ENCODE measurements at regions not wholly inside any gene's neighbourhood (a gene's known extent, or its start where the extent isn't known, plus 50 kb on each side); places are given as distances from the start of the nearest gene placed in this dataset.

DNA sequence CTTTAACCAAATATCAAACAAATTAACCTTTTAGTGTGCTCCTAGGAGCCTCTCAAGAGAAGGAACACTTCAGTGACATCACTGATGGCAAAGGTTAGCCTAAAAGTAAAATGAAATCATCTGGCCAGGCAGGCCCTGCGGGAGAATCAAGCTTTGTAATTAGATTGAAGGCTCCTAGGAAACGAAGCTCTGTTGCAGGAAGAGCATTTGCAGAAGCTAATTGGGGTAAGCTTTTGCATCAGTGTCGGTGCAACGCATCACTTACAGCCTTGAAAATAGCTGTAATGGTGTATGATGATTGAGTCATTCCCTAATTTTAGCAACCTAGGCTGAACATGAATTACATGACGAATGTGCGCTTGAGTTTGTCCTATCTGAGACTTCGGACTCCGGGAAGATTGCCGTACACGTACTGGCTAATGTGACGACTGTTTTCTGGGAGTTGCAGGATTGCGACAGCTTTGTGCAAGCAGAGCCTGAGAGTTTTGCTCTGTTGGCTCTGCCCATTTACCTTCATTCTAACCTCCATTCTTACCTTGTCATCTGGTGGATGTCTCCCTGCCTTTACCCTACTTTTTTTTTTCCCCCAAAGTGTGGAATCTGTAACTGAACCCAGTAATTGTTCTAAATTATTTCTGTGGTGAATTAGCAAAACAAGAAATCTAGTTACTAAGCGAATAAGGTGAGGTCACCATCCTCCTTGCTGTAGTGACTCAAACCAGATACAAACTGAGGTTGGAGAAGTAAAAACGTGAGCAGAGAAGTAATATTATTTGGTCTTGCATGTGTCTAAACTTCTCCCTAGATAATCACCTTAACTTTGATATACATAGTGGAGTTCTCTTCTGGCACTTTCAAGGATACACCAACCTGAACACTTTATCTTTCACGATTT lies 675.9 kb upstream of the CITED2 start:
- 89% methylated on average over 15 of the region's 15 CpGs for WGBS
- Histone ChIP-seq H3K36me3 (no peaks in the 10 kb centered on the region), H3K4me1 (no peaks in the 10 kb centered on the region), H3K9me3 (no peaks in the 10 kb centered on the region), H3K27me3 (no peaks in the 10 kb centered on the region), H3K27ac (no peak overlapping the region), H3K4me3 (no peak overlapping the region)
- TF ChIP-seq, protein P1, sequence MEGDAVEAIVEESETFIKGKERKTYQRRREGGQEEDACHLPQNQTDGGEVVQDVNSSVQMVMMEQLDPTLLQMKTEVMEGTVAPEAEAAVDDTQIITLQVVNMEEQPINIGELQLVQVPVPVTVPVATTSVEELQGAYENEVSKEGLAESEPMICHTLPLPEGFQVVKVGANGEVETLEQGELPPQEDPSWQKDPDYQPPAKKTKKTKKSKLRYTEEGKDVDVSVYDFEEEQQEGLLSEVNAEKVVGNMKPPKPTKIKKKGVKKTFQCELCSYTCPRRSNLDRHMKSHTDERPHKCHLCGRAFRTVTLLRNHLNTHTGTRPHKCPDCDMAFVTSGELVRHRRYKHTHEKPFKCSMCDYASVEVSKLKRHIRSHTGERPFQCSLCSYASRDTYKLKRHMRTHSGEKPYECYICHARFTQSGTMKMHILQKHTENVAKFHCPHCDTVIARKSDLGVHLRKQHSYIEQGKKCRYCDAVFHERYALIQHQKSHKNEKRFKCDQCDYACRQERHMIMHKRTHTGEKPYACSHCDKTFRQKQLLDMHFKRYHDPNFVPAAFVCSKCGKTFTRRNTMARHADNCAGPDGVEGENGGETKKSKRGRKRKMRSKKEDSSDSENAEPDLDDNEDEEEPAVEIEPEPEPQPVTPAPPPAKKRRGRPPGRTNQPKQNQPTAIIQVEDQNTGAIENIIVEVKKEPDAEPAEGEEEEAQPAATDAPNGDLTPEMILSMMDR (IDR thresholded peaks at IDR 0.05): no peak
- TF ChIP-seq EP300 (IDR thresholded peaks at IDR 0.05) (no peak), POLR2A (IDR thresholded peaks at IDR 0.05) (no peak), POLR2AphosphoS5 (IDR thresholded peaks at IDR 0.05) (no peak)
- DNase-seq (ENCODE audit: low spot score in 2 of 2): no peak

DNA sequence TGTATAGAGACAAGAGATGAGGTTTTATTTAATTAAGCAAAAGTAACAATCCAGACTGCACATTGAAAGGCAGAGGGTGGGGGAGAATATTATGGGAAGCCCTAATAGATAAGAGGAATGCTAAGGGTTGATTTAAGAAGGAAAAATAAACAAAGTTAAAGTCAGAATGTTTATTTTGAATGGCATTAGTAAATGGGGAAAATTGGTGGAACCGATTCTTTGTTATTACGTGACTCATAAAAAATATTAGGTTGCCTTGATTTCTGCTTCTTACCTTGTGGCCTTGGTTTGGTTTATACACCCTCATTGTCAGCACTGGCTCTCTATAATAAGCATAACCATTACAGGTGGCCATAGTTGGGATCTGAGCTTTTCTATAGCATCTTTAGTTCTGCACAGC lies 674.8 kb upstream of the CITED2 start:
- TF ChIP-seq POLR2AphosphoS5 (IDR thresholded peaks at IDR 0.05): no peak
- TF ChIP-seq, protein P1 (IDR thresholded peaks at IDR 0.05): no peak
- no peak for TF ChIP-seq POLR2A (IDR thresholded peaks at IDR 0.05)
- no peak for TF ChIP-seq EP300 (IDR thresholded peaks at IDR 0.05)

DNA sequence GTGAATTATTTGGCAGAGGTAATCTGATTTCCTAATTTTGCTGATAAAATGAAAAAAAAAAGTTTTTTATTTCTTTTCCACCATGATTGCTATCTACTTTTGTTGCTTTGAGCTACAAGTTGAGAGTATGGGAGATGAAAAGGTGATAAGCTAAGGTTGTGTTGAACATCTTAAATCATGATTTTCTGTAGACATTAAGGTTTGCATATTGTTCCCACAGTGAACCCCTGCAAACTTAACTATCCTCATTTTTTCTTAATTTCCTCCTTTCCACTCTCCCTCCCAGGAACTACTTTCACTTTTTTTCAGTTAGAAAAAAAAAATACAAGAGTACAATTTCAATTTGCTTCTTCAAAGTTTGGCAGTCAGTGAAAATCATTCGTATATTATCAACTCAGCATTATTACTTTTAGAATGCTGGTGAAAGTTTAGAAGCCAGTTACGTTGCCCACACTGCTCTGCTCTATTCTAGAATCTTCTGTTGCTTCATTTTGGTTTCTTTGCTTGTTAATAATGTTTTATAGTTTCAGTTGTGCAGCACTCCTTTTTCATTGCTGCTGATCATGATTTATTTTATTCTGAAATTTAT lies 673.8 kb upstream of the CITED2 start:
- Histone ChIP-seq H3K4me1 (no peaks in the 10 kb centered on the region), H3K27ac (no peak overlapping the region), H3K4me3 (no peak overlapping the region), H3K36me3 (no peaks in the 10 kb centered on the region), H3K9me3 (no peaks in the 10 kb centered on the region), H3K27me3 (no peaks in the 10 kb centered on the region)
- WGBS: 18% methylated on average over 2 of the region's 2 CpGs
- TF ChIP-seq POLR2A (IDR thresholded peaks at IDR 0.05) (no peak), POLR2AphosphoS5 (IDR thresholded peaks at IDR 0.05) (no peak)
- TF ChIP-seq, protein P1 (IDR thresholded peaks at IDR 0.05): no peak
- no peak for DNase-seq (ENCODE audit: low spot score in 2 of 2)

More for the DNA sequence above, 674.8 kb upstream of the CITED2 start:
- H3K27ac ChIP-seq: no peak overlapping the region
- WGBS: 92% methylated on average over 2 of the region's 2 CpGs
- H3K4me1 ChIP-seq: no peaks in the 10 kb centered on the region
- H3K9me3 ChIP-seq: no peaks in the 10 kb centered on the region
- no peaks in the 10 kb centered on the region for H3K36me3 ChIP-seq
- no peak overlapping the region for H3K4me3 ChIP-seq
- no peaks in the 10 kb centered on the region for H3K27me3 ChIP-seq
- DNase-seq (ENCODE audit: low spot score in 2 of 2): no peak

DNA sequence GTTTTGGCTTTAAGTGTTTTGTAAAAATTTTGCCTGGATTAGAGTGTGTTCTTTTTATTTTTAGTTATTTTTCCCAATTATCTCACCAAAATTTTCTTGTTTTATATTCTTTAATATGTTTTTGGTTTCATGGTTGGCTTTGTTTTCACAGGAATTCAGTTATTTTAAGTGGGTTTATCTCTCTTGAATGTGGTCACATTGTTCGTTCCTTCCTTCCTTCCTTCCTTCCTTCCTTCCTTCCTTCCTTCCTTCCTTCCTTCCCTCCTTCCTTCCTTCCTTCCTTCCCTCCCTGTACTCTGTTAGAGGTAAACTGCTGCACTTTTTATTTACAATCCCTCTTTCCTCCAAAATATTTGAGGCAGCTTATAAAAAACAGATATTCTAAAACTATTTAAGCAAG lies 672.9 kb upstream of the CITED2 start:
- H3K36me3 ChIP-seq: no peaks in the 10 kb centered on the region
- no peaks in the 10 kb centered on the region for H3K27me3 ChIP-seq
- no peak for TF ChIP-seq POLR2AphosphoS5 (IDR thresholded peaks at IDR 0.05)
- TF ChIP-seq, protein P1 (IDR thresholded peaks at IDR 0.05): no peak
- TF ChIP-seq POLR2A (IDR thresholded peaks at IDR 0.05): no peak
- TF ChIP-seq EP300 (IDR thresholded peaks at IDR 0.05): no peak
- 83% methylated on average over 1 of the region's 1 CpG for WGBS
- no peaks in the 10 kb centered on the region for H3K9me3 ChIP-seq
- DNase-seq (ENCODE audit: low spot score in 2 of 2): no peak
- no peak overlapping the region for H3K27ac ChIP-seq
- H3K4me1 ChIP-seq: no peaks in the 10 kb centered on the region
- H3K4me3 ChIP-seq: no peak overlapping the region

DNA sequence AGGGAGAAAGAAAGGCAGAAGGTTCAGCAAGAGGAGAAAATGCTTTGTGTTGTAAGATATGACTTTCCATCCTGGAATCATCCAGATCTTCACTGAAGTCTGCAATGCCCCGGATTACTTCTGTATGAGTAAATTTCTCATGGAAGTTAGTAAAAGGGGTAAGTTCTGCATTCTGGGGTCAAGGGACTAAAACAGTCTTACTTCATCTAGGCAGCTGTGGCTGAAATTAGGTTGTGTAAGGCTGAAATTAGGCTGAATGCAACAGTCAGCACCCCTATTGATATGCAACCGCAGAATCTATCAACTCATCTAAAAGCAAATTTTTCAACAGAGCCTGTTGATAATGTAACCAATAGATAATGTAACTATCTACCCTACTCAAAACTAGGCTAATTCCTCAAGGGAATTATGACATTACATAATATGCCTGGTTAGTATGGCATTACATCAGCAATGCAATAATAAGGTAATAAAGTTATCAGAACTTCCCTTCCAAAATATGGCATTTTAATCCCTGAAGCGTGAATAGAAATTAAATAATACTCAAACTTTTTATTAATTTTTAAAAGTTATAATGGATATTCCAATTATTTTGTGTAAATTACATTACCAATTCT lies 671.7 kb upstream of the CITED2 start:
- no peaks in the 10 kb centered on the region for H3K4me1 ChIP-seq
- H3K27me3 ChIP-seq: no peaks in the 10 kb centered on the region
- WGBS: 94% methylated on average over 3 of the region's 3 CpGs
- no peak overlapping the region for H3K27ac ChIP-seq
- DNase-seq (ENCODE audit: low spot score in 2 of 2): no peak
- TF ChIP-seq POLR2A (IDR thresholded peaks at IDR 0.05): no peak
- TF ChIP-seq, protein P1 (IDR thresholded peaks at IDR 0.05): no peak
- H3K4me3 ChIP-seq: no peak overlapping the region
- H3K9me3 ChIP-seq: no peaks in the 10 kb centered on the region
- H3K36me3 ChIP-seq: no peaks in the 10 kb centered on the region
